Posterior cingulate gyrus (tissue), 11 donors: ENCODE measurements at regions not wholly inside any gene's neighbourhood (a gene's known extent, or its start where the extent isn't known, plus 50 kb on each side); places are given as distances from the start of the nearest gene placed in this dataset.
A peak's percentile ranks its signal among the peaks of the same experiment; 100 is the strongest.

Experiments used
- DNase-seq, 10 donors: peaks; one replicate each; pipeline versions ENCODE4 v3.0.0 to v3.0.0-alpha.2; 2020 to 2021; ENCODE audit warnings: mixed read lengths in 3 of 10
- intact Hi-C: fragments of 100-400 bp; cut with DNase I; formaldehyde crosslinking; loops from one replicate; pipeline ENCODE4 v1.15.1; 2023

GRCh38 chr3:115438799-115439198 is 184.5 kb upstream of the GAP43 start:
- intact Hi-C loops: no loop called here
- DNase-seq: no peak

GRCh38 chr3:115445559-115445958 is 177.8 kb upstream of the GAP43 start:
- DNase-seq: no peak
- intact Hi-C loops: no loop called here

GRCh38 chr3:115448851-115449250 is 174.5 kb upstream of the GAP43 start:
- DNase-seq: no peak
- intact Hi-C loops: no loop called here

GRCh38 chr3:115450036-115450435 is 173.3 kb upstream of the GAP43 start:
- DNase-seq: no peak
- intact Hi-C loops: no loop called here

GRCh38 chr3:115464036-115464435 is 159.3 kb upstream of the GAP43 start:
- intact Hi-C loops: no loop called here
- no peak for DNase-seq

GRCh38 chr3:115469649-115470048 is 153.7 kb upstream of the GAP43 start:
- intact Hi-C loops: no loop called here

GRCh38 chr3:115470254-115470653 is 153.1 kb upstream of the GAP43 start:
- intact Hi-C loops: no loop called here
- DNase-seq: peak in 2 of 10 donors; percentile 33 to 65

More at GRCh38 chr3:115469649-115470048, 153.7 kb upstream of the GAP43 start:
- DNase-seq: no peak

- DNase-seq: peak in 5 of 10 donors; percentile 2 to 53 (median 28)
- intact Hi-C loops: no loop called here
Measured at GRCh38 chr3:115475178-115476041, 147.9 kb upstream of the GAP43 start.

- DNase-seq: no peak
- intact Hi-C loops: no loop called here
Measured at GRCh38 chr3:115476472-115476871, 146.8 kb upstream of the GAP43 start.

GRCh38 chr3:115478359-115478758 is 145.0 kb upstream of the GAP43 start:
- intact Hi-C loops: no loop called here
- no peak for DNase-seq

GRCh38 chr3:115486880-115487279 is 136.4 kb upstream of the GAP43 start:
- no peak for DNase-seq
- intact Hi-C loops: no loop called here

GRCh38 chr3:115487968-115488367 is 135.3 kb upstream of the GAP43 start:
- no peak for DNase-seq
- intact Hi-C loops: no loop called here

GRCh38 chr3:115488409-115488808 is 134.9 kb upstream of the GAP43 start:
- no peak for DNase-seq
- intact Hi-C loops: no loop called here

- intact Hi-C loops: no loop called here
- DNase-seq: no peak
Measured at GRCh38 chr3:115494826-115495225, 128.5 kb upstream of the GAP43 start.

GRCh38 chr3:115498421-115498820 is 124.9 kb upstream of the GAP43 start:
- intact Hi-C loops: no loop called here

GRCh38 chr3:115498898-115499297 is 124.4 kb upstream of the GAP43 start:
- intact Hi-C loops: no loop called here
- no peak for DNase-seq

More at GRCh38 chr3:115498421-115498820, 124.9 kb upstream of the GAP43 start:
- DNase-seq: no peak

GRCh38 chr3:115499666-115500065 is 123.6 kb upstream of the GAP43 start:
- intact Hi-C loops: no loop called here

GRCh38 chr3:115500795-115501194 is 122.5 kb upstream of the GAP43 start:
- intact Hi-C loops: no loop called here
- DNase-seq: no peak

More at GRCh38 chr3:115499666-115500065, 123.6 kb upstream of the GAP43 start:
- DNase-seq: no peak

- intact Hi-C loops: no loop called here
Measured at GRCh38 chr3:115502128-115502527, 121.2 kb upstream of the GAP43 start.

GRCh38 chr3:115503394-115503793 is 119.9 kb upstream of the GAP43 start:
- DNase-seq: no peak
- intact Hi-C loops: no loop called here

More at GRCh38 chr3:115502128-115502527, 121.2 kb upstream of the GAP43 start:
- no peak for DNase-seq

GRCh38 chr3:115508562-115508961 is 114.7 kb upstream of the GAP43 start:
- no peak for DNase-seq
- intact Hi-C loops: no loop called here
